CMK (cell line): ENCODE measurements at regions not wholly inside any gene's neighbourhood (a gene's known extent, or its start where the extent isn't known, plus 50 kb on each side); places are given as distances from the start of the nearest gene placed in this dataset.

Source experiments
- DNase-seq: peaks from one replicate; pipeline ENCODE4 v3.0.0-alpha.2; 2010; ENCODE audit warnings: low read depth

GRCh38 chr1:186736971-186737685, 56.9 kb upstream of the PTGS2 start:
- no peak for DNase-seq

DNA sequence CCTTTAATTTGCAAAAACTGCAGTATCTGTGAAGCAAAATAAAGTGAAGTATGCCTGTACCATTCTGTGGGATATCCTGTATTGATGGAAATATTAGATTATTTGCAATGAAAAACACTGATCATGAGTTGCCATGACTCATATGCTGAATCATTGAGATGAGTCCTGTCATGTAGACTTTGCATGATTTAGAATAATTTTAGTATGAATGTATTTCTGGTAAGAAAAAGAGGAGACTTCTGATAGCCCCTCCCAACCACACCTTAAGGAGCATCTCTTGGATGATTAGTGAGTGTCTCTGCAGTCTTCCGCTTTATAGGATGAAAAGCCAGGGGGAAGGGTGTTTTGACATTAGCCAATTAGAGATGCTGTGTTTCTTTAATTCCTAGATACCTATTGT, 55.2 kb upstream of the PTGS2 start:
- DNase-seq, result no peak

DNA sequence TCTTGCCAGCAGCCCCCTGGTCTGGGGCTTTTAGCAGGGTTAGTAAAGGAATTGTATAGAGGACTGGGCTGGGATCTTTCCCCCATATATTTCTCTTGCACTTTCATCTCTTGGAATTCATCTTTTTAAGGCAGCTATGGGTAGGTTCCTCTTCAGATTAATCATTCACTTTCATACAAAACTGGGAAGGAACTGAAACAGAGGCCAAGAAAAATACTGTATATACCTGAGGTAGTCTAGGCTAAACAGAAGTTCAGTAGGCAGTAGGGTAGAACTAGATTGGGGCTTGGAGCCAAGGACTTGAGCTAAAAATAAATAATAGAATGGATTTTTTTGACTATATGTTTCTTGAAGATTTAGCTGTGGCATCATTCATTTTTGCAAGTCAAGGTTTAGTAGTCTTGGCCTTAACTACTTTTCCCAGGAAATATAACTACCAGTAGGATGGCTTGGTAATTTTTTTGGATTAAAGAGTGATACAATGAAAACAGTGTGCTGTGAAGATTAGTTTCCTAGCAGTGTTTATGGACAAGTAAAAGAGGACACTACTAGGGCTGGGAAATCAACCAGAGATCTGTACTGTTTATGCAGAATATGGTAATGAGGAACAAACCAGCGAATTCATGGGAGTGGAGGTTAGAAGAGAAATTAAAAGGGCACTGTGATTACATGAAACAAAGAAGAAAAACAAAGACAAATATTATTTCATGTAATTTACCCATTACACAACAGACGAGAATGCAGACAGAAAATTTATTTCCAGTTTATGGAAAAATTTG, 50.9 kb upstream of the PTGS2 start:
- no peak for DNase-seq
